Amygdala (tissue), 56 donors: ENCODE measurements at regions not wholly inside any gene's neighbourhood (a gene's known extent, or its start where the extent isn't known, plus 50 kb on each side); places are given as distances from the start of the nearest gene placed in this dataset.

Experiments
- DNase-seq, 56 donors: peaks; one replicate each; lab custom pipeline; 2025; lab: John Stamatoyannopoulos, UW

GRCh38 chr12:13602172-13602571, 379.2 kb downstream of the GRIN2B start:
- no peak for DNase-seq

- DNase-seq = no peak
Measured at GRCh38 chr12:13599176-13599575, 382.2 kb downstream of the GRIN2B start.

GRCh38 chr12:13597837-13598236, 383.6 kb downstream of the GRIN2B start:
- DNase-seq = no peak

GRCh38 chr12:13597166-13597565, 384.2 kb downstream of the GRIN2B start:
- DNase-seq = no peak

- DNase-seq = no peak
Measured at GRCh38 chr12:13596714-13597113, 384.7 kb downstream of the GRIN2B start.

GRCh38 chr12:13595536-13596443, 385.6 kb downstream of the GRIN2B start:
- no peak for DNase-seq

GRCh38 chr12:13594731-13595514, 386.5 kb downstream of the GRIN2B start:
- no peak for DNase-seq

- no peak for DNase-seq
Measured at GRCh38 chr12:13592063-13592942, 389.1 kb downstream of the GRIN2B start.

GRCh38 chr12:13591488-13591887, 389.9 kb downstream of the GRIN2B start:
- DNase-seq = no peak

- no peak for DNase-seq
Measured at GRCh38 chr12:13591059-13591458, 390.3 kb downstream of the GRIN2B start.

GRCh38 chr12:13588574-13588973, 392.0 kb downstream of the EMP1 start:
- DNase-seq = no peak

- no peak for DNase-seq
Measured at GRCh38 chr12:13587721-13588390, 391.3 kb downstream of the EMP1 start.

GRCh38 chr12:13586361-13586760, 389.8 kb downstream of the EMP1 start:
- DNase-seq = no peak

- no peak for DNase-seq
Measured at GRCh38 chr12:13584541-13584940, 388.0 kb downstream of the EMP1 start.

GRCh38 chr12:13583630-13584029, 387.1 kb downstream of the EMP1 start:
- no peak for DNase-seq

- no peak for DNase-seq
Measured at GRCh38 chr12:13582421-13582820, 385.9 kb downstream of the EMP1 start.

- DNase-seq = no peak
Measured at GRCh38 chr12:13581031-13581430, 384.5 kb downstream of the EMP1 start.

- no peak for DNase-seq
Measured at GRCh38 chr12:13580206-13580605, 383.7 kb downstream of the EMP1 start.

- DNase-seq = no peak
Measured at GRCh38 chr12:13576935-13577500, 380.5 kb downstream of the EMP1 start.
